K562 (cell line): ENCODE measurements at regions not wholly inside any gene's neighbourhood (a gene's known extent, or its start where the extent isn't known, plus 50 kb on each side); places are given as distances from the start of the nearest gene placed in this dataset.

ENCODE experiments used
- CBX5 ChIP-seq: IDR thresholded peaks from 2 replicates; pipeline ENCODE4 v1.6.1; 2014; ENCODE audit warnings: low read depth, borderline replicate concordance
- DEAF1 ChIP-seq: fragments of 450-650 bp; formaldehyde crosslinking; IDR thresholded peaks from 2 replicates; pipeline ENCODE4 v1.4.0; 2020; ENCODE audit warnings: mild to moderate bottlenecking, moderate library complexity
- FUS ChIP-seq: fragments of 200-400 bp; formaldehyde crosslinking; optimal IDR thresholded peaks from 2 replicates; pipeline ENCODE3; 2017; ENCODE audit warnings: low read depth, low read length
- HMGN3 ChIP-seq: IDR thresholded peaks from 2 replicates; pipeline ENCODE4 v1.6.1; 2011; ENCODE audit warnings: borderline replicate concordance, low read depth, mild to moderate bottlenecking, mixed read lengths, low read length; ENCODE audit not compliant: insufficient read length; ENCODE audit errors: extremely low read depth
- IRF2 ChIP-seq: sonication (generic); formaldehyde crosslinking; IDR thresholded peaks from 2 replicates; pipeline ENCODE4 v1.8.1; 2022; ENCODE audit warnings: mild to moderate bottlenecking, missing genetic modification reagents
- KDM1A ChIP-seq, 2 experiments: fragments of 450-650 bp; IDR thresholded peaks; 2 replicates each; pipeline ENCODE4 v1.6.1; 2016; ENCODE audit warnings: mild to moderate bottlenecking in 2 of 2
- L3MBTL2 ChIP-seq: fragments of 450-650 bp; IDR thresholded peaks from 2 replicates; pipeline ENCODE4 v1.6.1; 2016; ENCODE audit warnings: mild to moderate bottlenecking, moderate library complexity
- LARP7 ChIP-seq: fragments of 450-650 bp; IDR thresholded peaks from 2 replicates; pipeline ENCODE4 v1.6.1; 2016
- REST ChIP-seq, 2 experiments: fragments of 450-650 bp; formaldehyde crosslinking in 1 of 2; IDR thresholded peaks; 2 replicates each; pipeline versions ENCODE4 v1.4.0 to v1.6.1; 2014 to 2020; ENCODE audit warnings: mild to moderate bottlenecking in 2 of 2, borderline replicate concordance in 1 of 2, low read depth in 1 of 2
- ZBTB33 ChIP-seq: sonication (generic); formaldehyde crosslinking; IDR thresholded peaks from 2 replicates; pipeline ENCODE4 v1.8.1; 2023; ENCODE audit warnings: mild to moderate bottlenecking, missing genetic modification reagents
- ZHX1 ChIP-seq: fragments of 150-350 bp; conservative IDR thresholded peaks from 2 replicates; pipeline ENCODE4 v1.6.1; 2014; ENCODE audit warnings: low read length
- ZNF347 ChIP-seq: fragments of 450-650 bp; formaldehyde crosslinking; IDR thresholded peaks from 2 replicates; pipeline ENCODE4 v1.4.0; 2020; ENCODE audit warnings: low read depth, mild to moderate bottlenecking, moderate library complexity
- ZNF785 ChIP-seq: fragments of 250-450 bp; sonication (Bioruptor Pico); IDR thresholded peaks from 2 replicates; pipeline ENCODE4 v1.4.0; 2020; ENCODE audit warnings: mild to moderate bottlenecking

GRCh38 chr2:144580521-144581161 lies 60.7 kb upstream of the ZEB2 start (continued):
- TF ChIP-seq IRF2 (CRISPR knock-in tag) (no peak), ZNF785 (CRISPR knock-in tag) (no peak), DEAF1 (no peak), KDM1A (IDR thresholded peaks at IDR 0.05) (peak; percentile 78 to 79), ZHX1 (no peak), REST (IDR thresholded peaks at IDR 0.05; ENCODE audit: borderline replicate concordance) (peak; percentile 21; the same call in 1 of the 2 replicates), REST (CRISPR knock-in tag; IDR thresholded peaks at IDR 0.05; ENCODE audit: low read depth) (no peak), CBX5 (no peak), ZNF347 (CRISPR knock-in tag) (no peak), FUS (no peak), ZBTB33 (CRISPR knock-in tag) (no peak), L3MBTL2 (peak; percentile 33; the same call in 1 of the 2 replicates), LARP7 (no peak), HMGN3 (peak; percentile 46)
